ENCODE measurements at regions not wholly inside any gene's neighbourhood (a gene's known extent, or its start where the extent isn't known, plus 50 kb on each side); places are given as distances from the start of the nearest gene placed in this dataset.

DNA sequence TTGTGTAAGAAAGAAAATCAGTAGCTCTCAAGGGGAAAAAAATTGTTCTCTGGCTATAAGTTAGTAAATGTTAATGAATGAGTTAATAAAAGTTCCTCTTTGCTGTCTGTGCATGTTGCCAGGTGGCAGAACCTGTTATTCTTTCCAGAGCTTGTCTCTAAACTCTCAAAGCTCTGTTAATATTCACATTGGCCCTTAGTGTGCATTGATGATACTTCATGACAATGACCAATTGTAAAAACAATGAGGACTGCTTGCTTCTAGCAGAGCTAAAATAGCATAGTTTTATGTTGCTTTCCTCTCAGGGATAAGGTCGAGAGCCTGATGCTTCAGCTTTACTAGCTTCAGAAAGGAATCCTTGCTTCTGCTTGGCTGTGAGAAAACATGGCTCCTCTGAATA lies 91.5 kb downstream of the RAD51AP2 start:
- Histone ChIP-seq H3K4me3 (no peak overlapping the region), H3K27me3 (no peaks in the 10 kb centered on the region), H3K36me3 (no peaks in the 10 kb centered on the region), H3K9me3 (no peaks in the 10 kb centered on the region), H3K4me1 (no peaks in the 10 kb centered on the region), H3K27ac (no peak overlapping the region)
- DNase-seq (ENCODE audit: extremely low spot score in 2 of 2) = no peak
- no peak for TF ChIP-seq POLR2AphosphoS5 (IDR thresholded peaks at IDR 0.05; ENCODE audit: insufficient read depth in 1 of 2, low read depth in 1 of 2)
- TF ChIP-seq, protein P1, sequence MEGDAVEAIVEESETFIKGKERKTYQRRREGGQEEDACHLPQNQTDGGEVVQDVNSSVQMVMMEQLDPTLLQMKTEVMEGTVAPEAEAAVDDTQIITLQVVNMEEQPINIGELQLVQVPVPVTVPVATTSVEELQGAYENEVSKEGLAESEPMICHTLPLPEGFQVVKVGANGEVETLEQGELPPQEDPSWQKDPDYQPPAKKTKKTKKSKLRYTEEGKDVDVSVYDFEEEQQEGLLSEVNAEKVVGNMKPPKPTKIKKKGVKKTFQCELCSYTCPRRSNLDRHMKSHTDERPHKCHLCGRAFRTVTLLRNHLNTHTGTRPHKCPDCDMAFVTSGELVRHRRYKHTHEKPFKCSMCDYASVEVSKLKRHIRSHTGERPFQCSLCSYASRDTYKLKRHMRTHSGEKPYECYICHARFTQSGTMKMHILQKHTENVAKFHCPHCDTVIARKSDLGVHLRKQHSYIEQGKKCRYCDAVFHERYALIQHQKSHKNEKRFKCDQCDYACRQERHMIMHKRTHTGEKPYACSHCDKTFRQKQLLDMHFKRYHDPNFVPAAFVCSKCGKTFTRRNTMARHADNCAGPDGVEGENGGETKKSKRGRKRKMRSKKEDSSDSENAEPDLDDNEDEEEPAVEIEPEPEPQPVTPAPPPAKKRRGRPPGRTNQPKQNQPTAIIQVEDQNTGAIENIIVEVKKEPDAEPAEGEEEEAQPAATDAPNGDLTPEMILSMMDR (IDR thresholded peaks at IDR 0.05) = no peak
- TF ChIP-seq POLR2A (IDR thresholded peaks at IDR 0.05) = no peak
- intact Hi-C loops (cut with DNase I) = no loop called here

DNA sequence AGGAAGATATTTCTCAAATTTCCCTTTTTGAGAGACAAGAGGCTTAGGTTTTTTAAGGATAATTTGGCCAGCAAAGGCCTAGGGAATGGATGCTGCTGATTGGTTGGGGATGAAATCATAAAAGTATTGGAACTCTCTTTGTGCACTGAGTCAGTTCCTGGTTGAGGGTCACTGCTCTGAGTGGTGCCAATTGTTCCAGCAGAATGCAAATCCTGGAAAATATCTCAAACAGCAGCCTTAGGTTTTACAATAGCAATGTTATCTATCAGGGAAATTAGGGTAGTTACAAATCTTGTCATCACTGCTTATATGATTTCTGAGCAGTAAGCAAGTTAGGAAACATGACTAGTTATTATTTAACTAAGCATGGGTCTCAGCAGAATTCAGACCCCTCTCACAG lies 96.2 kb downstream of the RAD51AP2 start:
- no peak for DNase-seq (ENCODE audit: extremely low spot score in 2 of 2)
- TF ChIP-seq POLR2AphosphoS5 (IDR thresholded peaks at IDR 0.05; ENCODE audit: insufficient read depth in 1 of 2, low read depth in 1 of 2) (no peak), POLR2A (IDR thresholded peaks at IDR 0.05) (no peak)
- TF ChIP-seq, protein P1 (IDR thresholded peaks at IDR 0.05) = no peak
- intact Hi-C loops (cut with DNase I) = no loop called here
- H3K27ac ChIP-seq = no peak overlapping the region
- H3K4me1 ChIP-seq = no peaks in the 10 kb centered on the region
- H3K36me3 ChIP-seq = no peaks in the 10 kb centered on the region
- no peak overlapping the region for H3K4me3 ChIP-seq
- H3K27me3 ChIP-seq = no peaks in the 10 kb centered on the region
- no peaks in the 10 kb centered on the region for H3K9me3 ChIP-seq

DNA sequence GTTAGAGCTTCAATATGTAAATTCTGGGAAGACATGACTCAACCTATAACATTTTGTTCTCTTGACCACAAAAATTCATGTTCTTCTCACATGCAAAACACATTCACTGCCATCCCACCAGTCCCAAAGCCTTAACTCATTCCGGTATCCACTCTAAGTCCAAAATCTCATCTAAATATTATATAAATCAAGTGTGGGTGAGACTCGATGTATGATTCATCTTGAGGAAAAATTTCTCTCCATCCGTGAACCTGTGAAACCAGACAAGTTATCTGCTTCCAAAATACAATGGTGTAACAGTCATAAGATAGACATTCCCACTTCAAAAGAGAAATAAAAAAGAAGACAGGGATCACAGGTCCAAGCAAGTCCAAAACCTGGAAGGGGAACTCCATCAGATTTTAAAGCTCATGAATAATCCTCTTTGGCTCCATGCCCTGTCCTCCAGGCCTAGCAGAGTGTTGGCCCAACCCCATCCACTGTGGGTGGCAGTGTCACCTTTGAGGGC lies 101.3 kb downstream of the RAD51AP2 start:
- no peaks in the 10 kb centered on the region for H3K36me3 ChIP-seq
- H3K4me3 ChIP-seq = no peak overlapping the region
- intact Hi-C loops (cut with DNase I) = no loop called here
- TF ChIP-seq, protein P1 (IDR thresholded peaks at IDR 0.05) = no peak
- peak in 1 of 2 donors; percentile 53 for TF ChIP-seq POLR2AphosphoS5 (IDR thresholded peaks at IDR 0.05; ENCODE audit: insufficient read depth in 1 of 2, low read depth in 1 of 2)
- no peak for TF ChIP-seq POLR2A (IDR thresholded peaks at IDR 0.05)
- no peaks in the 10 kb centered on the region for H3K4me1 ChIP-seq
- no peak overlapping the region for H3K27ac ChIP-seq
- no peaks in the 10 kb centered on the region for H3K27me3 ChIP-seq
- DNase-seq (ENCODE audit: extremely low spot score in 2 of 2) = no peak
- no peaks in the 10 kb centered on the region for H3K9me3 ChIP-seq

DNA sequence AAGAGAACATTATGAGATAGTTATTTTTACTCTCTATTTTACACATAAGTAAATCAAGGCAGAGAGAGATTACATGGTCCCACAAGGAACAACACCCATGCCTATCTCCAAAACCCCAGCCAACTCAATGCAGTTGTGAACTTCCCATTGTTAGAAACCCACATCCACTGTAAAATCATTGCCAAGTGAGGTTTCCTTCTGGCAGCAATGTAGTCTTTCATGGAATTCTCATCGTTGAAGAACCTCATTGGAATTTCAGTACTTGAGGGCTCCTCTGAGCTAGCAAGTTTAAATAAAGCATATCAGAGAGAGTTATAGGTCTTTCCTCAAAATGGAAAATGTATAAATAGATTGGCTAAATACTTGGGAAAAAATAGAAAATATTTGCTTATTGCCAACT lies 105.2 kb downstream of the RAD51AP2 start:
- Histone ChIP-seq H3K4me1 (no peaks in the 10 kb centered on the region), H3K27ac (no peak overlapping the region), H3K4me3 (no peak overlapping the region), H3K27me3 (no peaks in the 10 kb centered on the region), H3K36me3 (no peaks in the 10 kb centered on the region), H3K9me3 (no peaks in the 10 kb centered on the region)
- no peak for DNase-seq (ENCODE audit: extremely low spot score in 2 of 2)
- TF ChIP-seq, protein P1 (IDR thresholded peaks at IDR 0.05) = no peak
- TF ChIP-seq POLR2AphosphoS5 (IDR thresholded peaks at IDR 0.05; ENCODE audit: insufficient read depth in 1 of 2, low read depth in 1 of 2) = no peak
- TF ChIP-seq POLR2A (IDR thresholded peaks at IDR 0.05) = no peak
- intact Hi-C loops (cut with DNase I) = no loop called here

DNA sequence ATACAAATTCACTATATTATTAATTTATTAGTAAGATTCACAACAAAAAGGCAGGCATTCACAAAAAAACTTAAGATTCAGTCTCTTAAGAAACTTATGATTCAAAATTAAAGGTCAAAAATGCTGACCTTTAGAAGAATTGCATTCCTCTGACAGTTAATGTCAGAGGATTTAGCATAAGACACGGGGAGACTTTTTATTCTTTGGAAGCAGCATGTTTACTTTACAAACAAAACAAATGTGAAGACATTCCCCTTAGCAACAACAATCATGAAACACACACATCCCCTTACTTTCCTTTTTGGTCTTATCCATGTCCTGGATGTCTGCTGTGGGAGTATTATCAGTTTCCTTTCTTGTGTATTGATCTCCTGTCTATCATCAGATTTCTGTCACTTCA lies 117.1 kb downstream of the RAD51AP2 start:
- Histone ChIP-seq H3K36me3 (no peaks in the 10 kb centered on the region), H3K27ac (no peak overlapping the region), H3K9me3 (no peaks in the 10 kb centered on the region), H3K4me3 (no peak overlapping the region), H3K4me1 (no peaks in the 10 kb centered on the region), H3K27me3 (no peaks in the 10 kb centered on the region)
- intact Hi-C loops (cut with DNase I) = no loop called here
- TF ChIP-seq, protein P1 (IDR thresholded peaks at IDR 0.05) = no peak
- no peak for TF ChIP-seq POLR2AphosphoS5 (IDR thresholded peaks at IDR 0.05; ENCODE audit: insufficient read depth in 1 of 2, low read depth in 1 of 2)
- no peak for TF ChIP-seq POLR2A (IDR thresholded peaks at IDR 0.05)
- DNase-seq (ENCODE audit: extremely low spot score in 2 of 2) = no peak
